ENCODE measurements at regions not wholly inside any gene's neighbourhood (a gene's known extent, or its start where the extent isn't known, plus 50 kb on each side); places are given as distances from the start of the nearest gene placed in this dataset.
"Not testable (repeated sequence)": the region's sequence is repeated elsewhere in the genome, so short reads cannot be mapped to it uniquely, and the experiment has no call there.

DNA sequence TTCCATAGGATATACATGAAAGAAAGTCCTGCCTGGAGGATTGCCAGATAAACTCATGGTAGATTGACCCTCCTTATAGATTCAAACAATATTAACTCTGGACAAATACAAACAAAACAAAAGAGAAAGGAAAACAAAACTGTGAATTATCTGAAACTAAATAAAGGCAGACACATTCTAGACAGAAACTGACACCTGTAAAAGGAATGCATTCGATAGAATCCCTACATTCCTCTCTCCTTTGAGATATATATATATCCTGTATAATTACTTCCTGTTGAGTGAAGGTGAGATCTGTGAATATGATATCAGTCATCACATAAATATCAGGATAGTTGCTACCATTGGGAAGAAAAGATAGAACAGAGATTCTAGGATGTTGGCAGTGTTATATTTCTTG is 948.4 kb upstream of the ATXN7L3B start:
- no peaks in the 10 kb centered on the region for H3K4me1 ChIP-seq
- intact Hi-C loops (cut with DNase I; ENCODE audit: low total_unique reads) = no loop called here
- H3K27ac ChIP-seq = no peak overlapping the region
- no peak for DNase-seq
- peaks cover 0 to 5% (median 0%) of the 10 kb centered on the region in 4 donors for H3K9me3 ChIP-seq
- no peaks in the 10 kb centered on the region for H3K27me3 ChIP-seq
- 25 to 67% (median 46%) methylated on average over 1 of the region's 1 CpG for WGBS, 5 donors
- TF ChIP-seq, protein P1, sequence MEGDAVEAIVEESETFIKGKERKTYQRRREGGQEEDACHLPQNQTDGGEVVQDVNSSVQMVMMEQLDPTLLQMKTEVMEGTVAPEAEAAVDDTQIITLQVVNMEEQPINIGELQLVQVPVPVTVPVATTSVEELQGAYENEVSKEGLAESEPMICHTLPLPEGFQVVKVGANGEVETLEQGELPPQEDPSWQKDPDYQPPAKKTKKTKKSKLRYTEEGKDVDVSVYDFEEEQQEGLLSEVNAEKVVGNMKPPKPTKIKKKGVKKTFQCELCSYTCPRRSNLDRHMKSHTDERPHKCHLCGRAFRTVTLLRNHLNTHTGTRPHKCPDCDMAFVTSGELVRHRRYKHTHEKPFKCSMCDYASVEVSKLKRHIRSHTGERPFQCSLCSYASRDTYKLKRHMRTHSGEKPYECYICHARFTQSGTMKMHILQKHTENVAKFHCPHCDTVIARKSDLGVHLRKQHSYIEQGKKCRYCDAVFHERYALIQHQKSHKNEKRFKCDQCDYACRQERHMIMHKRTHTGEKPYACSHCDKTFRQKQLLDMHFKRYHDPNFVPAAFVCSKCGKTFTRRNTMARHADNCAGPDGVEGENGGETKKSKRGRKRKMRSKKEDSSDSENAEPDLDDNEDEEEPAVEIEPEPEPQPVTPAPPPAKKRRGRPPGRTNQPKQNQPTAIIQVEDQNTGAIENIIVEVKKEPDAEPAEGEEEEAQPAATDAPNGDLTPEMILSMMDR (IDR thresholded peaks at IDR 0.05) = no peak
- TF ChIP-seq POLR2AphosphoS5 (IDR thresholded peaks at IDR 0.05) (no peak), EP300 (IDR thresholded peaks at IDR 0.05) (no peak), POLR2A (IDR thresholded peaks at IDR 0.05) (no peak)
- no peaks in the 10 kb centered on the region for H3K36me3 ChIP-seq
- H3K4me3 ChIP-seq = no peak overlapping the region

DNA sequence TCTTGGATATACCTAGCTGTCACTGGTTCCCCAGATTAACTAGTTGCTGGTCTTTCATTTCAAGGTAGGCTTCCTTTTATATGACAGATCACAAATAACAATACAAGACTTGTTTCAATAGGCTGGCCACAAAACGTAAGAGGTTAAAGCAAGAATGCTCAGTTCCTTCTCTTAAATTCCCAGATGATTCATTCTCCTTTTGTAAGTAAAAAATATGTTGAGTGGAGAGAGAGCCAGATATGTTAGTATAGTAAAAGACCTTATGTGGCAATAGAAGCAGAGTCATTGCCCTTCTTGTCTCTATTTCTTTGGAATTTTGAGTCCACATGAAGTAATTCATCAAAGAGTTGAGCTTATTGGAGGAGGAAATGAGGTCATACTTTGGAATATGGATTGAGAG is 939.0 kb upstream of the ATXN7L3B start:
- intact Hi-C loops (cut with DNase I; ENCODE audit: low total_unique reads) = no loop called here
- WGBS, 5 donors = 59 to 69% (median 64%) methylated on average over 1 of the region's 1 CpG

GRCh38 chr12:73599268-73599667 is 938.4 kb upstream of the ATXN7L3B start:
- Histone ChIP-seq H3K27me3 (no peaks in the 10 kb centered on the region), H3K4me3 (no peak overlapping the region), H3K9me3 (no peaks in the 10 kb centered on the region), H3K36me3 (no peaks in the 10 kb centered on the region), H3K4me1 (no peaks in the 10 kb centered on the region), H3K27ac (no peak overlapping the region)
- TF ChIP-seq EP300 (IDR thresholded peaks at IDR 0.05) (no peak), POLR2AphosphoS5 (IDR thresholded peaks at IDR 0.05) (no peak), POLR2A (IDR thresholded peaks at IDR 0.05) (no peak)
- TF ChIP-seq, protein P1 (IDR thresholded peaks at IDR 0.05) = no peak
- WGBS, 5 donors = 58 to 73% (median 63%) methylated on average over 2 of the region's 2 CpGs
- intact Hi-C loops (cut with DNase I; ENCODE audit: low total_unique reads) = no loop called here
- DNase-seq = no peak

More for the DNA sequence above, 939.0 kb upstream of the ATXN7L3B start:
- Histone ChIP-seq H3K4me3 (no peak overlapping the region), H3K36me3 (no peaks in the 10 kb centered on the region), H3K27me3 (no peaks in the 10 kb centered on the region), H3K4me1 (no peaks in the 10 kb centered on the region), H3K27ac (no peak overlapping the region), H3K9me3 (no peaks in the 10 kb centered on the region)
- no peak for DNase-seq
- TF ChIP-seq POLR2AphosphoS5 (IDR thresholded peaks at IDR 0.05) (no peak), EP300 (IDR thresholded peaks at IDR 0.05) (no peak), POLR2A (IDR thresholded peaks at IDR 0.05) (no peak)
- TF ChIP-seq, protein P1 (IDR thresholded peaks at IDR 0.05) = no peak

DNA sequence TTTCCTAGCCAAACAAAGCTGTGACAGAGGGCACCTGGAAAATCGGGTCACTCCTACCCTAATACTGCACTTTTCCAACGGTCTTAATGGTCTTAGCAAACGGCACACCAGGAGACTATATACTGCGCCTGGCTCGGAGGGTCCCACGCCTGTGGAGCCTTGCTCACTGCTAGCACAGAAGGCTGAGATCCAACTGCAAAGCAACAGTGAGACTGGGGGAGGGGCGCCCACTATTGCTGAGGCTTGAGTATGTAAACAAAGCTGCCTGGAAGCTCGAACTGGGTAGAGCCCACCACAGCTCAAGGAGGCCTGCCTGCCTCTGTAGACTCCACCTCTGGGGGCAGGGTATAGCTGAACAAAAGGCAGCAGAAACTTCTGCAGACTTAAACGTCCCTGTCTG is 931.7 kb upstream of the ATXN7L3B start:
- H3K4me1 ChIP-seq; H3K36me3 ChIP-seq; H3K27me3 ChIP-seq; DNase-seq; intact Hi-C loops (cut with DNase I; ENCODE audit: low total_unique reads); H3K4me3 ChIP-seq; H3K9me3 ChIP-seq; H3K27ac ChIP-seq: not testable (repeated sequence)
- 61 to 73% (median 65%) methylated on average over 9 of the region's 9 CpGs for WGBS, 5 donors

DNA sequence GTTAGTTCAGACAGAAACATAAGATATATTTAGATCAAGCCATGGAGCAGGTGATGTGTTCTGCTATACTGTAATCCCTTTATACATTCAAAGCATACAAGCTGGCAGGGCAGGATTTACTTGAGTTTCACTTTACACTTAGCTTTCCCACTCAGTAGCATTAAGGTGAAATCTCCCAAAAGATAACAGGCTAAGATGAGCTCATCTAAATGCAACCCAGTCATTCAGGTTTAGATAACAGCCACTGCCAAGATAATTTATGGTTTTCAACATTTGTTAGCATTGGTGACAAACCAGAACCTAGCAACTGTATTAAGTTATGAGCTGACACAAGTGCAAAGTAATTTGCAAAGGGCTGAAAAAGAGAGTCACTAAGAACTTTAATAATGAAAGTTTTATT is 925.1 kb upstream of the ATXN7L3B start:
- no peak overlapping the region for H3K27ac ChIP-seq
- DNase-seq = peak in 1 of 2 donors; percentile 14
- no peaks in the 10 kb centered on the region for H3K9me3 ChIP-seq
- no peak overlapping the region for H3K4me3 ChIP-seq
- intact Hi-C loops (cut with DNase I; ENCODE audit: low total_unique reads) = no loop called here
- no peaks in the 10 kb centered on the region for H3K36me3 ChIP-seq
- H3K27me3 ChIP-seq = no peaks in the 10 kb centered on the region
- H3K4me1 ChIP-seq = no peaks in the 10 kb centered on the region
- TF ChIP-seq POLR2AphosphoS5 (IDR thresholded peaks at IDR 0.05) (no peak), EP300 (IDR thresholded peaks at IDR 0.05) (no peak), POLR2A (IDR thresholded peaks at IDR 0.05) (no peak)
- TF ChIP-seq, protein P1 (IDR thresholded peaks at IDR 0.05) = no peak
